Heart right ventricle (tissue), 16 donors: ENCODE measurements at regions not wholly inside any gene's neighbourhood (a gene's known extent, or its start where the extent isn't known, plus 50 kb on each side); places are given as distances from the start of the nearest gene placed in this dataset.

Experiments used
- ATAC-seq, 8 donors: fragments of 200-7000 bp; cut with Tn5 transposase; one replicate each; pipeline ENCODE4 v1.9.1; 2020; ENCODE audit warnings: mild to moderate bottlenecking in 8 of 8, moderate library complexity in 8 of 8, moderate number of reproducible peaks in 1 of 8
- DNase-seq, 2 donors: peaks; one replicate each; pipeline ENCODE4 v3.0.0-alpha.2; 2020
- H3K27ac ChIP-seq, 10 donors: fragments of 200-600 bp; sonication (generic) in 2 of 10; one replicate each; pipeline versions ENCODE4 v1.5.0 to v1.8.0; 2020 to 2022; ENCODE audit warnings: mild to moderate bottlenecking in 3 of 10
- H3K27me3 ChIP-seq, 7 donors: fragments of 200-600 bp; one replicate each; pipeline ENCODE4 v1.8.0; 2021 to 2022; ENCODE audit warnings: mild to moderate bottlenecking in 2 of 7
- H3K36me3 ChIP-seq, 9 donors: fragments of 200-600 bp; sonication (generic) in 1 of 9; one replicate each; pipeline versions ENCODE4 v1.5.0 to v1.8.0; 2020 to 2022; ENCODE audit warnings: mild to moderate bottlenecking in 2 of 9
- H3K4me1 ChIP-seq, 9 donors: fragments of 200-600 bp; sonication (generic) in 1 of 9; one replicate each; pipeline versions ENCODE4 v1.5.0 to v1.8.0; 2020 to 2022; ENCODE audit warnings: mild to moderate bottlenecking in 4 of 9
- H3K4me3 ChIP-seq, 10 donors: fragments of 200-600 bp; sonication (generic) in 2 of 10; one replicate each; pipeline versions ENCODE4 v1.5.0 to v1.8.0; 2020 to 2022; ENCODE audit warnings: mild to moderate bottlenecking in 7 of 10, moderate library complexity in 2 of 10
- H3K9me3 ChIP-seq, 11 donors: fragments of 200-600 bp in 10 of 11; sonication (generic) in 2 of 11; one replicate each; pipeline versions ENCODE4 v1.5.0 to v1.8.0; 2013 to 2022; ENCODE audit warnings: mild to moderate bottlenecking in 2 of 11, control low read depth in 1 of 11, moderate library complexity in 1 of 11
- CTCF ChIP-seq, 9 donors: fragments of 200-600 bp; sonication (generic) in 2 of 9; IDR thresholded peaks; one replicate each; pipeline versions ENCODE4 v1.5.0 to v1.8.0; 2021 to 2022; ENCODE audit warnings: antibody characterized with exemption in 9 of 9, mild to moderate bottlenecking in 5 of 9, moderate library complexity in 1 of 9
- WGBS, 2 donors: extraction: QIAGEN DNeasy Blood & Tissue Kit; methylation state at CpG; one replicate each; pipeline ENCODE4 v1.1.7; 2013; ENCODE audit warnings: inconsistent platforms in 1 of 2; 5-methylcytosine and 5-hydroxymethylcytosine counted together
- intact Hi-C, 10 donors: fragments of 100-400 bp; cut with DNase I; formaldehyde crosslinking; loops; one replicate each; pipeline versions ENCODE4 v1.11.1 to v1.14.2; 2022
- donor health status: Arrhythmogenic right ventricular cardiomyopathy.
- donor health status: ischemic (EF 13 %, LVEDD 7.1; RV severe dilation, severe dysfunction).
- donor health status: healthy with polysubstance abuse.
- donor health status: DM: no; HTN: yes; CAD: no.
- donor health status: DM: no; HTN: no; CAD: no.
- donor health status: ischemic (EF 25% LVEDD 6.9; RV normal size, moderate dysfunction).
- donor health status: ischemic (EF 25% LVEDD 5.7; RV mildly dilated, moderate dysfunction).
- donor health status: healthy.
- donor health status: DM: yes; HTN: yes; CAD: no.
- donor health status: Ischemic cardiomyopathy.
- donor health status: ischemic (EF 35%, LVEDD 5.7; RV mildly dilated, moderate dysfunction).
- donor health status: nonischemic (EF 11% LVEDD 7.7; RV severe dilation, severe dysfunction).
- donor health status: DM: yes; HTN: yes; CAD: no.
- donor health status: PGD.
- donor health status: ischemic (EF 29% LVEDD 5.4; RV normal size, mild dysfunction).
- donor health status: nonischemic (EF 23%, LVEDD 6.1; RV moderate dilation, normal function).

- Histone ChIP-seq H3K4me3 (no peak overlapping the region), H3K4me1 (peaks cover 0 to 9% (median 5%) of the 10 kb centered on the region in 9 donors), H3K9me3 (no peaks in the 10 kb centered on the region), H3K27ac (no peak overlapping the region), H3K36me3 (no peaks in the 10 kb centered on the region), H3K27me3 (peaks cover 0 to 14% (median 0%) of the 10 kb centered on the region in 7 donors)
- no peak for TF ChIP-seq CTCF (IDR thresholded peaks at IDR 0.05)
- intact Hi-C loops: no loop called here
- ATAC-seq: no peak
- no peak for DNase-seq
- WGBS, 2 donors: 89 to 91% methylated on average over 7 of the region's 7 CpGs
Observed at GRCh38 chr10:29374162-29374561, 85.3 kb downstream of the LYZL1 start.

- no peak overlapping the region for H3K27ac ChIP-seq
- WGBS, 2 donors: 90 to 92% methylated on average over 4 of the region's 4 CpGs
- no peak for ATAC-seq
- intact Hi-C loops: loop anchor here in 2 of 10 donors (5.0 kb wide), 2 partner anchors 71 to 76 kb away; no protein-coding TSS in a partner anchor
- H3K36me3 ChIP-seq: no peaks in the 10 kb centered on the region
- peaks cover 0 to 2% (median 0%) of the 10 kb centered on the region in 9 donors for H3K4me1 ChIP-seq
- no peaks in the 10 kb centered on the region for H3K9me3 ChIP-seq
- no peak for DNase-seq
- TF ChIP-seq CTCF (IDR thresholded peaks at IDR 0.05): no peak
- H3K4me3 ChIP-seq: no peak overlapping the region
- H3K27me3 ChIP-seq: no peaks in the 10 kb centered on the region
Observed at GRCh38 chr10:29375888-29376287, 87.0 kb downstream of the LYZL1 start.

- Histone ChIP-seq H3K4me3 (no peak overlapping the region), H3K9me3 (no peaks in the 10 kb centered on the region), H3K36me3 (no peaks in the 10 kb centered on the region), H3K4me1 (no peaks in the 10 kb centered on the region), H3K27ac (no peak overlapping the region), H3K27me3 (no peaks in the 10 kb centered on the region)
- WGBS, 2 donors: 78 to 79% methylated on average over 10 of the region's 10 CpGs
- ATAC-seq (peak in 1 of 8 donors; percentile 24), DNase-seq (no peak)
- intact Hi-C loops: loop anchor here in 2 of 10 donors (5.0 kb wide), 2 partner anchors 70 to 75 kb away; no protein-coding TSS in a partner anchor
- TF ChIP-seq CTCF (IDR thresholded peaks at IDR 0.05): peak; percentile 50 to 78 (median 71)
Observed at GRCh38 chr10:29377333-29377961, 88.6 kb downstream of the LYZL1 start.

- Histone ChIP-seq H3K36me3 (no peaks in the 10 kb centered on the region), H3K4me3 (no peak overlapping the region), H3K27ac (no peak overlapping the region), H3K9me3 (no peaks in the 10 kb centered on the region), H3K27me3 (no peaks in the 10 kb centered on the region), H3K4me1 (no peaks in the 10 kb centered on the region)
- intact Hi-C loops: loop anchor here in 2 of 10 donors (5.0 kb wide), 2 partner anchors 69 to 74 kb away; no protein-coding TSS in a partner anchor
- no peak for DNase-seq
- no peak for ATAC-seq
- WGBS, 2 donors: 88 to 90% methylated on average over 7 of the region's 7 CpGs
- no peak for TF ChIP-seq CTCF (IDR thresholded peaks at IDR 0.05)
Observed at GRCh38 chr10:29378106-29378505, 89.2 kb downstream of the LYZL1 start.
